Epithelial cell of prostate (primary cell): ENCODE measurements at regions not wholly inside any gene's neighbourhood (a gene's known extent, or its start where the extent isn't known, plus 50 kb on each side); places are given as distances from the start of the nearest gene placed in this dataset.
"Not testable (repeated sequence)": the region's sequence is repeated elsewhere in the genome, so short reads cannot be mapped to it uniquely, and the experiment has no call there.

Experiments
- DNase-seq: peaks from one replicate; pipeline ENCODE4 v3.0.0-alpha.2; 2011; ENCODE audit warnings: low read depth, low spot score
- H3K27ac ChIP-seq: fragments of 450-650 bp; 2 replicates; pipeline ENCODE4 v1.5.1; 2017; ENCODE audit warnings: mild to moderate bottlenecking

DNA sequence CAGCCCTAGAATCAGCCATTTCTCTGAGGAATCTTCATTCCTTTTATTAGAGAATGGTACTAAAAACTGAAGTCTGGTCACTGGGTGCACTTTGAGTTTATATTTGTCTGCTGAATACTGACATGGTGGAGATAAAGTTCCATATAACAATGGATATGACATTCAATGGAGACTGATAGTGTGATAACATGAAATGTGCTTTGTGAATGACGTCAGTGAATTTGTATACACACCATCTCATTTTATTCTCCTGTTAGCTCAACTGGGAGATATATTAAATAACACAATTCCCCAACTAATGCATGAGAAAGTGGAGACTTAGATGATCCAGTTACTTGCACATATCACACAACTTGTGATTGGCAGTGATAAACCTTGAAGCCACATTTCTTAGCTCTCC, 446.7 kb downstream of the DOK5 start:
- H3K27ac ChIP-seq = no peak overlapping the region
- no peak for DNase-seq

DNA sequence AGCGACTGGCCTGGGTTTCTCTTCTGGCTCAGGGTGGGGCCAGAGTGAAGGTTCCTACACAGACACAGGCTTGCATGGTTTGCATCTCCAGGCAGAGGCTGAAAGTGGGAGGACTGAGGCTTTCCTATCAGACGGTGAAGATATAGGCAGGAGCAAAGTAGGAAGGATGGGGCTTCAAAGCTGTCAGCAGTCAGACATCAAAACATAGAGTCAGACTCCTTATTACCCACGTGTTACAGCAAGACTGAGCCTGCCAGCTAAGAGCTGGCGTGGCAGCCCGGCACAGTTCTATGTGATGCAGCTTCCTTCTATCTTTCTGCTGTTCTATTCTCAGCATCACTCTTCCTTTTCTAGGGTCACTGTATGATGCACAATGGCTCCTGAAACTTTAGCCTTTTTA, 445.1 kb downstream of the DOK5 start:
- DNase-seq = no peak

DNA sequence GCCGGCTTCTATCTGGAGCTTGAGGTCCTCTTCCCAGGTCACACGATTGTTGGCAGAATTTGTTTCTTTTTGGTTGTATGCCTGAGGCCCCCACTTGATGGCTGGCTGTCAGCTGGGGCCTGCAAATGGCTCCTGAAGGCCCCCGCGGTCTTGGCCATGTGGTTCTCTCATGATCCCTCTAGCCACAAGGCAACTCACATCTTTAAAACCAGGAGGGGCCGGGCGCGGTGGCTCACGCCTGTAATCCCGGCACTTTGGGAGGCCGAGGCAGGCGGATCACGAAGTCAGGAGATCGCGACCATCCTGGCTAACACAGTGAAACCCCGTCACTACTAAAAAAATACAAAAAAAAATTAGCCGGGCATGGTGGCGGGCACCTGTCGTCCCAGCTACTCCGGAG, 443.6 kb downstream of the DOK5 start:
- H3K27ac ChIP-seq, DNase-seq: not testable (repeated sequence)

More for the DNA sequence above, 445.1 kb downstream of the DOK5 start:
- no peak overlapping the region for H3K27ac ChIP-seq

GRCh38 chr20:54914995-54915394, 439.6 kb downstream of the DOK5 start:
- no peak for DNase-seq
- no peak overlapping the region for H3K27ac ChIP-seq

GRCh38 chr20:54909702-54910101, 434.3 kb downstream of the DOK5 start:
- H3K27ac ChIP-seq = no peak overlapping the region
- no peak for DNase-seq

- H3K27ac ChIP-seq, DNase-seq: not testable (repeated sequence)
These were observed 430.7 kb downstream of the DOK5 start for GRCh38 chr20:54906134-54906533.

DNA sequence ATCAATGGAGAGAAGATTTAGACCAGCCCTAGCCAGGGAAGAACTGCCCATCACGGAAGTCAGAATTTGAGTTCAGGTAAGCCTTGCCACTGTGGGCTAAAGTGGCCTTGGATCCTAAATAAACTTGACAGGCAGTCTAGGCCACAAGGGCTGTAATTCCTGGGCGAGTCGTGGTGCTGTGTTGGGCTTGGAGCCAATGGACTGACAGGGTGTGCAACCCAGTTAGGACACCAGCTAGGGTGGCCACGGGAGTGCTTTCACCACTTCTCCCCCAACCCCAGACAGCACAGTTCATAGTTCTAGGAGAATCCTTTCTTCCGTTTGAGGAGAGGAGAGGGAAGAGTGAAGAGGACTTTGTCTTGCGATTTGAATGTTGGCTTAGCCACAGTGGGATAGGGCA, 422.4 kb downstream of the DOK5 start:
- DNase-seq = no peak
- no peak overlapping the region for H3K27ac ChIP-seq

- H3K27ac ChIP-seq = no peak overlapping the region
- DNase-seq = no peak
These were observed 416.5 kb downstream of the DOK5 start for GRCh38 chr20:54891907-54892306.

DNA sequence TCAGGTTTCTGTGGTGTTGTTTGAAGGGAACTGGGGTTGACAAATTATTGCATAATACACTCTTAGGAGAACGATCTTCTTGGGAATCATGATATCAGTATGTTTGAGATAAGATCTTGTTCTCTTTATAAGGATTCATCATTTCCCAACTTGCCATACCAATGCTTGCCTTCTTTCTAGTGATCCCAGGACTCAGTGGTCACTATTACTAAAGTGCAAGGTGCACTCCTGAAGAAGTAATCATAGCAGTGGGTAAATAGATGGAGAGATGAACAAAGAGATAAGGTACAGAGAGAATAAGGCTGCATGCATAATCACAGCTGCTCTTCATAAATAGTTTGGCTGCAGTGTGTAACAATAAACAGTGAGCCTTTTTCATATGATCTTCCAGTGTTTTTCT, 404.0 kb downstream of the DOK5 start:
- DNase-seq = no peak
- no peak overlapping the region for H3K27ac ChIP-seq

DNA sequence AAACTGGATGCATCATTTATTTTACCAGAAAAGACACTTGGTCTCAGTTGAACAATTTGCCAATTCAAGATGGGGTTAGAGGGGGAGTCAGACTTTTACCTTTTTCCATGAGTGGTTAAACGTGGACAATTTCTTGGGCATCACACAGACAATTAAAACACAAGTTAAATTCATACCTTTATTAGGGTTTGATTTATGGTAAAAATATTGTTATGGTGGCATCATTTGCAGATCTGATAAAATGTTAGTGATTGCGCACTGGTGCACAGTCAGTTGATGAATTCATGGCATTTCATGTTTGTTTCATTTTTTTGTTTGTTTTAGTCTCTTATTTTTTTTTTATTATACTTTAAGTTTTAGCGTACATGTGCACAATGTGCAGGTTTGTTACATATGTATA, 399.9 kb downstream of the DOK5 start:
- no peak overlapping the region for H3K27ac ChIP-seq
- no peak for DNase-seq

DNA sequence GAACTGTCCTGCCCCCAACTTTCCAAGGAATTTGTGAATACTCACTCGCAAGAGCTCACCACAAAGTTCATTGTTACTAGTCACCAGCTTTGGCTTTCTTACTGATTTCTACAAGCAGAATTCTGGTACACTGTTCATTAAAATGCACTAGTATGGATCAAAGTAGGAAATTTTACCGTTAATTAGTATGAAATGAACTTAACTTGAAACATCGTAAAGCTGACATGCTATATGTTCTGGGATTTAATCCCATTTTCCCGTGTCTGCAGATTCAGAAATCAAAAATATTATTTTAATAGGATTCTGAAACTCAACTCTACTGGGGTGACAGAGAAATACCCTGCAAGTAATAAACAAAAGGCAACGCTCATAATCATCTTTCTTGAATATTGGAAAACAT, 399.3 kb downstream of the DOK5 start:
- DNase-seq = no peak
- H3K27ac ChIP-seq = no peak overlapping the region

- no peak for DNase-seq
- H3K27ac ChIP-seq = no peak overlapping the region
These were observed 397.0 kb downstream of the DOK5 start for GRCh38 chr20:54872440-54872839.

DNA sequence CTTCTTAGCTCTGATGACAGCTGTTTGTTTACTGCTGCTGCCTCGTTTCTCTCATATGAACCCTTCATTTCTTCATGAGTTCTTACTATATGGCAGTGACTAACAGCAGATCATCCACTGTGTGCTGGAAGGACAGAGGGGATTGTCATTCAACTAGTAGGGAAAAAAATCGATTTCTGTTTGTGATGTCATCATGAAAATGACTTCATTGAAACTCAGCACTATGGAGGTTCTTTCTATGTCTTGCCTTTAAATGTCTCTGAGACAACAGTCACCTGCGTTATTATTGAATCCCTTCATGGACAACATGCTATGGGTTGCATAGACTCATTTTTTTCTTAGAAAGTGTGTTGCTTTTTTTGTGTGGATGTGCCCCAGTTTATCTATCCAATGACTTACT, 394.4 kb downstream of the DOK5 start:
- DNase-seq = no peak
- no peak overlapping the region for H3K27ac ChIP-seq

DNA sequence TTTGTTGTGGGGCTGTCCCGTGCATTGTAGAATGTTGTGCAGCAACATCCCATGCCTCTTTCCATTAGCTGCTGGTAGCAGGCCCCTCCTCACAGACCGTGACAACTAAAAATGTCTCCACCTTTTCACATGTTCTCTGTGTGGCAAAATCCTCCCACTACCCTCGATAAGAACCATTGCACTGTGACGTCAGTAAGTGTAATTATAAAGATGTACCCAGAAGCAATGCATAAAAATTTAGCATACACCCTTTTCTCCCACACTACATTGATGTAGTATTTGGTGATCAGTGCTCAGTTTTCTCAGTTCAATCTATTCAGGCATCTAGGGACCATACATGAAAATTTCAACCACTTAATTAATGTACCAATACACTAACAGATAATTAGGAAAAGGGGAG, 389.9 kb downstream of the DOK5 start:
- no peak overlapping the region for H3K27ac ChIP-seq
- no peak for DNase-seq

- DNase-seq = no peak
- no peak overlapping the region for H3K27ac ChIP-seq
These were observed 385.3 kb downstream of the DOK5 start for GRCh38 chr20:54860716-54861115.

DNA sequence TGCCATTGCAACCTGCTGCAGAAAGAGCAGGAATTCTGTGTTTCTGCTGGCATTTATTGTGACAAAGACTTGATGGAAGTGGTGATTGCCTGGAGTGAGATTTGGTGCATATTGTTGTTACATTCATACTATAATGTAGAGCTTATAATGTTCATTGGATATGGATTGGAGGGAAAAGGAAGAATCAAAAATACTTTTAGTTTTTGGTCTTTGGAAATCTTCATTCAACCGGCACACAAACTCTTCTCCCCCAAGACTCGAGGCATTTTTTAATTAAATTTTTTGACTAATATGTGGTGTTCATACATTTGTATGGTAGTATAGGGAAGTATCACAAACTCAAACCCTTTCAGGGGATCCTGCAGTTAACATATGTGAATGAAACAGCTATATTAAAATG, 380.8 kb downstream of the DOK5 start:
- no peak overlapping the region for H3K27ac ChIP-seq
- DNase-seq = no peak

GRCh38 chr20:54849741-54850140, 374.3 kb downstream of the DOK5 start:
- no peak overlapping the region for H3K27ac ChIP-seq
- DNase-seq = no peak

DNA sequence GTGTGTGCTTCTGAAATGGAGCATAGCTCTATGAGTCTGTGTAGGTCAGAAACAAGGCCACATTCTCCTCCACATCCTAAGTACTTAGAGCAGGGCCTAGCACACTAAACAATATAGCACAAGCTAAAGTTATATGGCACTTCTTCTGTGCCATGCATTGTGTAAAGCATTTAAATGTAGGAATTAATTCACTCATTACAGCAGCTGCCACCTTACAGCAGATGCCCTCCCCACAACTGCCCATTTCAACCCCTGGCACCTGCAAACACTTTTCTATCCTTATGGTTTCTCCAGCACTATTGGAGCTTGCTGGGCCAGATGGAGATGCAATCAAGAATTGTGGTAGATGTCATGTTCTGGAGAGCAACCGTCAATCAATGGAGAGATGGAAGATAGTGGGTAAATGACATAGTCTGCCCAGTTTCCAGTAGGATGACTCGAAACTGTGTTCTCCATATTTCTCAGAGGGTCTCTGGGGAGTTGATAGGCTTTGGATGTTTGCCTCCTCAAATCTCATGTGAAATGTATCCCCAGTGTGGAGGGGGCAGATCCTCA, 373.7 kb downstream of the DOK5 start:
- no peak for DNase-seq
- no peak overlapping the region for H3K27ac ChIP-seq

DNA sequence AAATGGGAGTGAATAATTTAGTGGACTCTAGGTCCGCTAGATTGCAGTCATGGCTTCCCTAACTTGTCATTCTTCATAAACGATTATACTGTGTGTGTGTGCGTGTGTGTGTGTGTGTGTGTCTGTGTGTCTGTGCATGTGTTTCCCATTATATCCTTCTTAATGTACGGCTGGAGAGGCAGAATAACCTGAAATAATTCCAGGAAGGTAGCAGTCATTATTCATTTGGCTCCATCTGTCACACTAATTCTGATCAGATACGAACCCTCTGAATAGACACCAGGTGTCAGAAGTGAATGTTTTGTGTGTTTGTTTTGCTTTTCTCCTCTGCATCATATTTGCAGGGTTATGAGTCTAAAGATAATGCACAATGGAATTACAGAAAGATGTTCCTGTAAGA, 372.9 kb downstream of the DOK5 start:
- DNase-seq = no peak
- no peak overlapping the region for H3K27ac ChIP-seq

DNA sequence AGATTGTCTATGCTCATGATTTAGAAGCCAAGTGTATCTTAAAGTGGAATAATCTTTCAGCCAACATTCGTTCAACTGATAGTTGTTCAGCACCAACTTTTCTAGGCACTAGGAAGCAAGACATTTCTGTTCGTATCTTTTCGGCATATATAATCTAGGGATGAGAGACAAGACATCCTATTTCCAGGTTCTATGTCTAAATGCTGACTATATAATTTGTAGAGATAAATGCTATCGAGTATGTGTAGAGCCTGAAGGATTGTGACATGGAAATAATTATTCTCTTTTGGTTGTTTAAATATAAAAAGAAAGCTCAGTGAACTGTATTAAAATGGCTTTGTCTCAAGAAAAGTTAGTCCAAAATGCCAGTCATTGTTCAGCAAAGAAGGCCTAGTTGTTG, 371.6 kb downstream of the DOK5 start:
- DNase-seq = no peak
- H3K27ac ChIP-seq = no peak overlapping the region

DNA sequence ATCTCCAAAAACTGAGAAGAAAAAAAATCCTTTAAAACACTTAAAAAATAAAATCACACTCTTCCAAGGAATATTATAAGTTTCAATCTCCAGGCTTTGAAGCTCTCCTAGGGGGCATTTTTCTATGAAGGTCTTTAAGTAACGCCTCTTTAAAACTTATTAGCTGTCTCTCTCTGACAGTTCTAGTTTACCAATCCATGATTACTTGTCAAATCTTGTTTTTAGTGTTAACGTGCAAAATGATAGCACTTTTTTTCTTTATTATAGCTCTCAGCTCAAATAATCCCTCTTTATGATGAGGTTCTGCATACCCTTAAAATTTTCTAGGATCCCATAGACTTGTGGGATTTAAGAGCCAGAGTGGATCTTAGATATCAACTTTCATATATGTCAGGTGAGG, 369.0 kb downstream of the DOK5 start:
- no peak overlapping the region for H3K27ac ChIP-seq
- DNase-seq = no peak

GRCh38 chr20:54843865-54844264, 368.5 kb downstream of the DOK5 start:
- no peak for DNase-seq
- no peak overlapping the region for H3K27ac ChIP-seq

DNA sequence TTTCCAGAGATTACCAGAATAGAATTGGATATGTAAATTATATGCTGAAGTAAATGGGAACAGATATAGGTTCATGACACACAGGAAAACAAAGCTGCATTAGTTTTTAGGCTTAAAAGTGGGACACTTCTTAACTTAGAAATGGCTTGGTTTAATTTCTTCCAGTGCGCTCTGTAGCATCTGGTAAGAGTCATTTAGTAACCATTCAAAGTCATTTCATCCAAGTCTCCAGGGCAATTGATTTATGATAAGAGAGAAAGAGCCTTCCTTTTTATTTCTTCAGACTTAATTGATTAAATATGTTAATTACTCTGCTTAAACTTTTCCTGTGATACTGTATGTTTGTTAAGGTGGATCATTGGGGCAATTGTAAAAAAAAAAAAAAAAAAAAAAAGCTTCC, 368.0 kb downstream of the DOK5 start:
- no peak for DNase-seq
- no peak overlapping the region for H3K27ac ChIP-seq
